OCI-LY7 (cell line): ENCODE measurements at regions not wholly inside any gene's neighbourhood (a gene's known extent, or its start where the extent isn't known, plus 50 kb on each side); places are given as distances from the start of the nearest gene placed in this dataset.

Experiments
- BruUV-seq: library from RNA; stranded (reverse); fragments of 400-500 nt; replicated peaks from 2 replicates; lab custom pipeline; 2021; lab: Mats Ljungman, UMichigan
- CTCF ChIA-PET: fragments of 300-600 bp; sonication (Branson Sonifier 250); formaldehyde crosslinking; loops from one replicate; lab custom pipeline; 2022; ENCODE audit warnings: antibody characterized with exemption; ENCODE audit not compliant: unreplicated experiment; lab: Charles Lee
- POLR2A ChIA-PET: fragments of 300-600 bp; sonication (Branson Sonifier 250); formaldehyde crosslinking; loops from one replicate; lab custom pipeline; 2022; ENCODE audit warnings: antibody characterized with exemption; lab: Charles Lee
- DNase-seq: peaks from one replicate; pipeline ENCODE4 v3.0.0-alpha.2; 2015; ENCODE audit warnings: low spot score
- H2AFZ ChIP-seq: fragments of 200-600 bp; sonication (generic), shearing (Covaris generic); 2 replicates; pipeline ENCODE4 v1.6.1; 2014; ENCODE audit warnings: mild to moderate bottlenecking, antibody characterized with exemption, low read length, moderate library complexity
- H3K27ac ChIP-seq: fragments of 200-600 bp; sonication (generic); 2 replicates; pipeline ENCODE4 v1.5.1; 2014; ENCODE audit warnings: mixed run types, low read depth, mild to moderate bottlenecking, moderate library complexity, low read length, inconsistent platforms; ENCODE audit not compliant: poor library complexity, severe bottlenecking
- H3K36me3 ChIP-seq: fragments of 200-600 bp; sonication (generic); 2 replicates; pipeline ENCODE4 v1.6.1; 2014; ENCODE audit warnings: mild to moderate bottlenecking, antibody characterized with exemption, low read length, moderate library complexity, mixed read lengths; ENCODE audit not compliant: insufficient read depth
- H3K4me1 ChIP-seq: fragments of 200-600 bp; sonication (generic); 2 replicates; pipeline ENCODE4 v1.5.1; 2014; ENCODE audit warnings: mild to moderate bottlenecking, low read length; ENCODE audit not compliant: insufficient read depth, poor library complexity, severe bottlenecking
- H3K4me2 ChIP-seq: fragments of 200-600 bp; sonication (generic); 2 replicates; pipeline ENCODE4 v1.6.1; 2014; ENCODE audit warnings: mild to moderate bottlenecking, low read length
- H3K4me3 ChIP-seq: fragments of 200-600 bp; sonication (generic); 2 replicates; pipeline ENCODE4 v1.5.1; 2014; ENCODE audit warnings: mild to moderate bottlenecking, low read depth, low read length; ENCODE audit not compliant: poor library complexity, severe bottlenecking
- H3K79me2 ChIP-seq: fragments of 200-600 bp; sonication (generic); 2 replicates; pipeline ENCODE4 v1.6.1; 2016; ENCODE audit warnings: low read depth, mild to moderate bottlenecking, low read length, moderate library complexity, mixed read lengths; ENCODE audit not compliant: insufficient read depth
- H3K9me2 ChIP-seq: fragments of 200-600 bp; sonication (generic); 2 replicates; pipeline ENCODE4 v1.6.1; 2016; ENCODE audit warnings: mild to moderate bottlenecking, low read length, mixed read lengths; ENCODE audit not compliant: insufficient read depth
- H3K9me3 ChIP-seq: fragments of 200-600 bp; sonication (generic); 2 replicates; pipeline ENCODE4 v1.6.1; 2014; ENCODE audit warnings: mild to moderate bottlenecking, mixed run types, low read length, mixed read lengths
- H4K20me1 ChIP-seq: fragments of 200-600 bp; sonication (generic); 2 replicates; pipeline ENCODE4 v1.6.1; 2014; ENCODE audit warnings: mild to moderate bottlenecking, antibody characterized with exemption, low read length, moderate library complexity, mixed read lengths; ENCODE audit not compliant: insufficient read depth
- EZH2phosphoT487 ChIP-seq: fragments of 200-600 bp; sonication (generic); IDR thresholded peaks from 2 replicates; pipeline ENCODE4 v1.6.1; 2018; ENCODE audit warnings: low read depth, borderline replicate concordance, mild to moderate bottlenecking, mixed run types, antibody characterized with exemption, low read length, moderate library complexity, mixed read lengths
- intact Hi-C: fragments of 100-400 bp; cut with micrococcal nuclease; formaldehyde crosslinking; loops from one replicate; pipeline ENCODE4 v1.10.0; 2022; ENCODE audit not compliant: unreplicated experiment
- TF ChIP-seq, protein P1 (sequence below): fragments of 200-600 bp; sonication (generic); conservative IDR thresholded peaks from 2 replicates; pipeline ENCODE4 v1.5.1; 2014; ENCODE audit warnings: mild to moderate bottlenecking, antibody characterized with exemption, low read length, moderate library complexity, mixed read lengths

DNA sequence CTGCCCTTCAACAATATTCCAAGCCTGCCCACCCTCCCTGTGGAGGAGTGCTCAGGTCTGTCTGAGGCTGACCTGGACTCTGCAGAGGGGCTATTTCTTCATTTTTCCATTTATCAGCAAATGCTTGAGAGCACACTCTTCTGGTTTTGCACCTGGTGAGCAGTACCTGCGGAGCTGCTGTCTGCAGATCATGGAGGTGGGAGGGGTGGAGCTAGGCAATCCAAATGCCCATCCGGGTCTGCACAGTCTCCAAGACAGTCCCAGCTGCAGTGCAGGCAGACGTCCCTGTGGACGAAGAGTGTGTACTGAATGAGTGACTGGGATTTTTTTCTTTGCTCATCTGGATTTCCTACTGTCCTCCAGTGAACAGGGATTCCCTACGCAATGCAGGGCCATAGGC lies 239.8 kb downstream of the IRX2 start:
- Histone ChIP-seq H3K4me3 (no peak overlapping the region), H2AFZ (no peak overlapping the region), H3K4me2 (no peak overlapping the region), H3K9me2 (no peaks in the 10 kb centered on the region), H3K27ac (no peak overlapping the region), H4K20me1 (no peaks in the 10 kb centered on the region), H3K36me3 (no peaks in the 10 kb centered on the region), H3K79me2 (no peaks in the 10 kb centered on the region), H3K4me1 (no peaks in the 10 kb centered on the region), H3K9me3 (no peaks in the 10 kb centered on the region)
- no peak for DNase-seq
- TF ChIP-seq EZH2phosphoT487: no peak
- TF ChIP-seq, protein P1, sequence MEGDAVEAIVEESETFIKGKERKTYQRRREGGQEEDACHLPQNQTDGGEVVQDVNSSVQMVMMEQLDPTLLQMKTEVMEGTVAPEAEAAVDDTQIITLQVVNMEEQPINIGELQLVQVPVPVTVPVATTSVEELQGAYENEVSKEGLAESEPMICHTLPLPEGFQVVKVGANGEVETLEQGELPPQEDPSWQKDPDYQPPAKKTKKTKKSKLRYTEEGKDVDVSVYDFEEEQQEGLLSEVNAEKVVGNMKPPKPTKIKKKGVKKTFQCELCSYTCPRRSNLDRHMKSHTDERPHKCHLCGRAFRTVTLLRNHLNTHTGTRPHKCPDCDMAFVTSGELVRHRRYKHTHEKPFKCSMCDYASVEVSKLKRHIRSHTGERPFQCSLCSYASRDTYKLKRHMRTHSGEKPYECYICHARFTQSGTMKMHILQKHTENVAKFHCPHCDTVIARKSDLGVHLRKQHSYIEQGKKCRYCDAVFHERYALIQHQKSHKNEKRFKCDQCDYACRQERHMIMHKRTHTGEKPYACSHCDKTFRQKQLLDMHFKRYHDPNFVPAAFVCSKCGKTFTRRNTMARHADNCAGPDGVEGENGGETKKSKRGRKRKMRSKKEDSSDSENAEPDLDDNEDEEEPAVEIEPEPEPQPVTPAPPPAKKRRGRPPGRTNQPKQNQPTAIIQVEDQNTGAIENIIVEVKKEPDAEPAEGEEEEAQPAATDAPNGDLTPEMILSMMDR: no peak
- BruUV-seq: no TSS peak
- intact Hi-C loops: no loop called here
- CTCF ChIA-PET: no interaction called here
- POLR2A ChIA-PET: no interaction called here

DNA sequence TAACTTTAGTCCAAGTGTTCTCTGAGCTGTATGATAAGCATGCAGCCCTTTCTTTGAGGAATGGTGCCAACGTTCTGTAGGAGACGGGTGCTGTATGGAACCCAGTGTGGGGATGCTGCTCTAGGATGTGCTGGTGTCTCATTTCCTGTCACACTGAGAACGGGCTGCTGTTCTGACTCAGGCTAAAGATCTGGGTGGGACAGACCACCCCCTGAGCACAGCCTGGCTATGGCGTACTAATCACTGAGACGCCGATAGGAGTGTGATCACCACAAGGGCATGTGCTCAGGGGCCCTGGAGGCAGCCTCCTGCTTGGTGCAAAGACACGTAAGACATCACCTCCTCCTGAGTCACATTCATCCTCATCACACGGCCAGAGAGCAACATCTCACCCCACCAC lies 240.4 kb downstream of the IRX2 start:
- TF ChIP-seq, protein P1: no peak
- Histone ChIP-seq H3K27ac (no peak overlapping the region), H3K36me3 (no peaks in the 10 kb centered on the region), H3K9me2 (no peaks in the 10 kb centered on the region), H3K4me3 (no peak overlapping the region), H2AFZ (no peak overlapping the region), H3K9me3 (no peaks in the 10 kb centered on the region), H3K79me2 (no peaks in the 10 kb centered on the region), H3K4me1 (no peaks in the 10 kb centered on the region), H3K4me2 (no peak overlapping the region), H4K20me1 (no peaks in the 10 kb centered on the region)
- no TSS peak for BruUV-seq
- DNase-seq: no peak
- ChIA-PET CTCF (no interaction called here), POLR2A (no interaction called here)
- intact Hi-C loops: no loop called here

DNA sequence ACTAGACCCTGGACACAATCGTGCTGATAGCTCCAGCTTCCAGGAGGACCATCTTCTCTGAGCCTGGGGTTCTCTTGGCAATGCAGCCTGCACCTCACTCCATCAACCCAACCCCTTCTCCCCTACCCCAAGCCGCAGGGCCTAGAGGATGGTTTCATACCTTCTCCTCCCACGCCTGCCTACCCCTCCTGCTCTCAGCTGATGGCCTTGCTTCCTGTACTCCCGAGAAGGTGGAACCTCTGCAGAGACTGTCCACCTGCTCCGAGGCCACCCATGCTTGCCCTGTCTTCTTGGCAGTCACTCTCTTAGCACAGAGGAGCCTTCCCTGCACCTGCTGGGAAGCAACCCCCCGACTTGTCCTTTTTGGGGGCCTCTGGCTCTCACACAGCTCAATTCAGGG lies 241.9 kb downstream of the IRX2 start:
- H2AFZ ChIP-seq: no peak overlapping the region
- no peak for DNase-seq
- H4K20me1 ChIP-seq: no peaks in the 10 kb centered on the region
- no peak for TF ChIP-seq EZH2phosphoT487
- TF ChIP-seq, protein P1: no peak
- intact Hi-C loops: no loop called here
- no peak overlapping the region for H3K27ac ChIP-seq
- POLR2A ChIA-PET: no interaction called here
- H3K9me3 ChIP-seq: no peaks in the 10 kb centered on the region
- CTCF ChIA-PET: no interaction called here
- no peaks in the 10 kb centered on the region for H3K4me1 ChIP-seq
- H3K4me3 ChIP-seq: no peak overlapping the region
- H3K36me3 ChIP-seq: no peaks in the 10 kb centered on the region
- BruUV-seq: no TSS peak
- no peak overlapping the region for H3K4me2 ChIP-seq
- no peaks in the 10 kb centered on the region for H3K9me2 ChIP-seq
- no peaks in the 10 kb centered on the region for H3K79me2 ChIP-seq
